Activated CD4-positive, alpha-beta T cell treated with anti-CD3 and anti-CD28 coated beads, Interleukin-2, amount 50 U/mL, for 48 hours (primary cell): ENCODE measurements at regions not wholly inside any gene's neighbourhood (a gene's known extent, or its start where the extent isn't known, plus 50 kb on each side); places are given as distances from the start of the nearest gene placed in this dataset.
A peak's percentile ranks its signal among the peaks of the same experiment; 100 is the strongest.
"Not testable (repeated sequence)": the region's sequence is repeated elsewhere in the genome, so short reads cannot be mapped to it uniquely, and the experiment has no call there.

Experiments
- DNase-seq, 2 experiments: peaks; one replicate each; pipeline ENCODE4 v3.0.0-alpha.2; 2020

GRCh38 chr20:43404878-43405277 is 52.8 kb upstream of the SRSF6 start:
- peak; percentile 43 to 63 for DNase-seq

GRCh38 chr20:43400882-43401281 is 56.8 kb upstream of the SRSF6 start:
- not testable (repeated sequence) for DNase-seq

GRCh38 chr20:43398676-43399324 is 58.9 kb upstream of the SRSF6 start:
- DNase-seq = no peak

GRCh38 chr20:43397147-43397546 is 60.5 kb upstream of the SRSF6 start:
- DNase-seq = no peak

- no peak for DNase-seq
Observed at GRCh38 chr20:43393052-43393451, 64.6 kb upstream of the SRSF6 start.

GRCh38 chr20:43392561-43392960 is 65.1 kb upstream of the SRSF6 start:
- no peak for DNase-seq

GRCh38 chr20:43389839-43390626 is 67.7 kb upstream of the SRSF6 start:
- peak in 1 of 2 experiments; percentile 16 for DNase-seq

GRCh38 chr20:43389211-43389610 is 68.5 kb upstream of the SRSF6 start:
- DNase-seq = no peak

- peak in 1 of 2 experiments; percentile 4 for DNase-seq
Observed at GRCh38 chr20:43388268-43389002, 69.3 kb upstream of the SRSF6 start.

GRCh38 chr20:43387737-43388136 is 70.0 kb upstream of the SRSF6 start:
- DNase-seq = no peak

GRCh38 chr20:43386878-43387277 is 70.8 kb upstream of the SRSF6 start:
- no peak for DNase-seq

GRCh38 chr20:43385914-43386313 is 71.8 kb upstream of the SRSF6 start:
- no peak for DNase-seq

- DNase-seq = no peak
Observed at GRCh38 chr20:43384101-43384940, 73.4 kb upstream of the SRSF6 start.

- DNase-seq = no peak
Observed at GRCh38 chr20:43383026-43383795, 74.5 kb upstream of the SRSF6 start.

- not testable (repeated sequence) for DNase-seq
Observed at GRCh38 chr20:43382135-43382534, 75.6 kb upstream of the SRSF6 start.

GRCh38 chr20:43381533-43381932 is 76.2 kb upstream of the SRSF6 start:
- peak in 1 of 2 experiments; percentile 8 for DNase-seq

GRCh38 chr20:43379239-43379917 is 78.3 kb upstream of the SRSF6 start:
- DNase-seq = no peak

GRCh38 chr20:43376831-43377230 is 80.9 kb upstream of the SRSF6 start:
- no peak for DNase-seq

GRCh38 chr20:43375591-43375990 is 82.1 kb upstream of the SRSF6 start:
- no peak for DNase-seq

GRCh38 chr20:43372051-43372450 is 85.6 kb upstream of the SRSF6 start:
- DNase-seq = no peak

- DNase-seq = no peak
Observed at GRCh38 chr20:43365691-43366090, 92.0 kb upstream of the SRSF6 start.
